Gastroesophageal sphincter (tissue), 4 donors: ENCODE measurements at regions not wholly inside any gene's neighbourhood (a gene's known extent, or its start where the extent isn't known, plus 50 kb on each side); places are given as distances from the start of the nearest gene placed in this dataset.

Experiments used
- ATAC-seq: fragments of 150-250 bp; one replicate; pipeline ENCODE4 v1.9.1; 2016; ENCODE audit warnings: mild to moderate bottlenecking, moderate library complexity
- H3K27ac ChIP-seq, 4 donors: fragments of 200-600 bp; sonication (generic) in 3 of 4; 1 replicate in 3 of 4; 2 replicates in 1 of 4; pipeline ENCODE4 v1.5.1; 2016 to 2019
- H3K27me3 ChIP-seq: fragments of 200-600 bp; sonication (generic); one replicate; pipeline ENCODE4 v1.5.1; 2019
- H3K36me3 ChIP-seq, 2 donors: fragments of 200-600 bp; sonication (generic); one replicate each; pipeline ENCODE4 v1.5.1; 2019; ENCODE audit warnings: control low read depth in 1 of 2
- H3K4me1 ChIP-seq, 3 donors: fragments of 200-600 bp; sonication (generic); 1 replicate in 2 of 3; 2 replicates in 1 of 3; pipeline ENCODE4 v1.5.1; 2016 to 2019; ENCODE audit warnings: control low read depth in 2 of 3
- H3K4me3 ChIP-seq, 2 donors: fragments of 200-600 bp; sonication (generic); one replicate each; pipeline ENCODE4 v1.5.1; 2019; ENCODE audit warnings: mild to moderate bottlenecking in 1 of 2, moderate library complexity in 1 of 2
- H3K9me3 ChIP-seq, 3 donors: fragments of 200-600 bp; sonication (generic); one replicate each; pipeline ENCODE4 v1.5.1; 2017 to 2019; ENCODE audit warnings: control low read depth in 2 of 3
- CTCF ChIP-seq, 4 experiments: fragments of 200-600 bp in 2 of 4; fragments of 450-650 bp in 2 of 4; sonication (generic) in 1 of 4; IDR thresholded peaks; one replicate each; pipeline ENCODE4 v1.5.1; 2017 to 2019; ENCODE audit warnings: antibody characterized with exemption in 4 of 4, mild to moderate bottlenecking in 2 of 4, moderate library complexity in 2 of 4
- EP300 ChIP-seq: sonication (generic); formaldehyde crosslinking; IDR thresholded peaks from one replicate; pipeline ENCODE4 v1.6.1; 2017; ENCODE audit warnings: antibody characterized with exemption, mild to moderate bottlenecking
- POLR2A ChIP-seq, 2 donors: fragments of 450-650 bp; IDR thresholded peaks; one replicate each; pipeline ENCODE4 v1.6.1; 2017; ENCODE audit warnings: antibody characterized with exemption in 2 of 2, mild to moderate bottlenecking in 2 of 2, moderate library complexity in 1 of 2
- POLR2AphosphoS5 ChIP-seq: sonication (generic); formaldehyde crosslinking; IDR thresholded peaks from one replicate; pipeline ENCODE4 v1.6.1; 2017; ENCODE audit warnings: antibody characterized with exemption
- WGBS, 2 donors: methylation state at CpG; one replicate each; pipeline ENCODE4 v1.1.5; 2018; ENCODE audit warnings: low coverage in 1 of 2; 5-methylcytosine and 5-hydroxymethylcytosine counted together

GRCh38 chr16:11460820-11461594 lies 115.7 kb downstream of the RMI2 start:
- no peaks in the 10 kb centered on the region for H3K27me3 ChIP-seq
- 83 to 91% methylated on average over 4 to 7 of the region's 18 CpGs for WGBS, 2 donors

GRCh38 chr16:11461595-11461990 lies 116.3 kb downstream of the RMI2 start:
- no peak overlapping the region for H3K27ac ChIP-seq
- H3K4me3 ChIP-seq = no peak overlapping the region
- H3K36me3 ChIP-seq = no peaks in the 10 kb centered on the region
- no peaks in the 10 kb centered on the region for H3K27me3 ChIP-seq
- no peaks in the 10 kb centered on the region for H3K4me1 ChIP-seq
- no CpG with 5 or more reads among the region's 6 CpGs for WGBS, 2 donors
- TF ChIP-seq CTCF (IDR thresholded peaks at IDR 0.05) = no peak
- TF ChIP-seq EP300 = no peak
- no peak for TF ChIP-seq POLR2A (IDR thresholded peaks at IDR 0.05)
- no peak for TF ChIP-seq POLR2AphosphoS5
- H3K9me3 ChIP-seq = no peaks in the 10 kb centered on the region
- ATAC-seq = no peak

More at GRCh38 chr16:11460820-11461594, 115.7 kb downstream of the RMI2 start:
- no peak for ATAC-seq
- Histone ChIP-seq H3K9me3 (no peaks in the 10 kb centered on the region), H3K4me1 (no peaks in the 10 kb centered on the region), H3K4me3 (no peak overlapping the region), H3K27ac (no peak overlapping the region), H3K36me3 (no peaks in the 10 kb centered on the region)
- TF ChIP-seq EP300 (no peak), POLR2A (IDR thresholded peaks at IDR 0.05) (no peak), POLR2AphosphoS5 (no peak), CTCF (IDR thresholded peaks at IDR 0.05) (no peak)

GRCh38 chr16:11462036-11462435 lies 116.8 kb downstream of the RMI2 start:
- no peaks in the 10 kb centered on the region for H3K4me1 ChIP-seq
- TF ChIP-seq EP300 (no peak), POLR2AphosphoS5 (no peak), CTCF (IDR thresholded peaks at IDR 0.05) (no peak), POLR2A (IDR thresholded peaks at IDR 0.05) (no peak)
- WGBS, 2 donors = 82 to 100% methylated on average over 2 to 12 of the region's 15 CpGs

GRCh38 chr16:11462861-11463260 lies 117.6 kb downstream of the RMI2 start:
- TF ChIP-seq CTCF (IDR thresholded peaks at IDR 0.05) (no peak), POLR2A (IDR thresholded peaks at IDR 0.05) (no peak), POLR2AphosphoS5 (no peak), EP300 (no peak)
- no peak for ATAC-seq
- Histone ChIP-seq H3K27ac (no peak overlapping the region), H3K4me3 (no peak overlapping the region), H3K4me1 (no peaks in the 10 kb centered on the region), H3K9me3 (no peaks in the 10 kb centered on the region), H3K36me3 (no peaks in the 10 kb centered on the region), H3K27me3 (no peaks in the 10 kb centered on the region)
- WGBS, 2 donors = 97% methylated on average over 4 of the region's 15 CpGs; no CpG with 5 or more reads in 1 of the 2 donors

More at GRCh38 chr16:11462036-11462435, 116.8 kb downstream of the RMI2 start:
- Histone ChIP-seq H3K36me3 (no peaks in the 10 kb centered on the region), H3K27ac (no peak overlapping the region), H3K9me3 (no peaks in the 10 kb centered on the region), H3K27me3 (no peaks in the 10 kb centered on the region), H3K4me3 (no peak overlapping the region)
- no peak for ATAC-seq

GRCh38 chr16:11464241-11464640 lies 119.0 kb downstream of the RMI2 start:
- H3K4me3 ChIP-seq = no peak overlapping the region
- WGBS, 2 donors = 68 to 77% methylated on average over 5 to 6 of the region's 9 CpGs
- no peaks in the 10 kb centered on the region for H3K4me1 ChIP-seq
- no peak for TF ChIP-seq POLR2AphosphoS5
- no peak for TF ChIP-seq CTCF (IDR thresholded peaks at IDR 0.05)
- TF ChIP-seq EP300 = no peak
- no peak for TF ChIP-seq POLR2A (IDR thresholded peaks at IDR 0.05)
- no peak for ATAC-seq
- no peaks in the 10 kb centered on the region for H3K9me3 ChIP-seq
- no peaks in the 10 kb centered on the region for H3K27me3 ChIP-seq
- no peaks in the 10 kb centered on the region for H3K36me3 ChIP-seq
- no peak overlapping the region for H3K27ac ChIP-seq
